GM21381 (cell line): ENCODE measurements at regions not wholly inside any gene's neighbourhood (a gene's known extent, or its start where the extent isn't known, plus 50 kb on each side); places are given as distances from the start of the nearest gene placed in this dataset.
"Not testable (repeated sequence)": the region's sequence is repeated elsewhere in the genome, so short reads cannot be mapped to it uniquely, and the experiment has no call there.

ENCODE experiments used
- ATAC-seq: cut with Tn5 transposase; IDR thresholded peaks from one replicate; pipeline ENCODE4 v1.9.1; 2021; ENCODE audit warnings: mild to moderate bottlenecking, moderate library complexity; ENCODE audit not compliant: unreplicated experiment

DNA sequence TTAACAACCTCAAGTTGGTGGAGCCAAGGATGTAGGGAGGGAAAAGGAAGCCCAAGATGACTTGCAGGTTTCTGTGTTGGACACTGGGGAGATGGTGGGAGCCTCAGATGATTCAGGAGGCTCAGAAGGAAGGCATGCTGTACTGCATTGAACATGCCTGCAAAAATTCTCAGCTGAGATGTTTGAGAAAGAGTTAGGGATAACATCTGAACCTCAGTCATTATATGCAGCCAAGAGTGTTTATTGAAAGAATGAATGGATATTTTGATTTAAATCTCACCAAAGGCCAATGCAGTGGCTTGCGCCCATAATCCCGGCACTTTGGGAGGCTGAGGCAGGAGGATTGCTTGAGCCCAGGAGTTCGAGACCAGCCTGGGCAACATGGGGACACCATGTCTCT lies 243.0 kb downstream of the MYCN start:
- no peak for ATAC-seq

DNA sequence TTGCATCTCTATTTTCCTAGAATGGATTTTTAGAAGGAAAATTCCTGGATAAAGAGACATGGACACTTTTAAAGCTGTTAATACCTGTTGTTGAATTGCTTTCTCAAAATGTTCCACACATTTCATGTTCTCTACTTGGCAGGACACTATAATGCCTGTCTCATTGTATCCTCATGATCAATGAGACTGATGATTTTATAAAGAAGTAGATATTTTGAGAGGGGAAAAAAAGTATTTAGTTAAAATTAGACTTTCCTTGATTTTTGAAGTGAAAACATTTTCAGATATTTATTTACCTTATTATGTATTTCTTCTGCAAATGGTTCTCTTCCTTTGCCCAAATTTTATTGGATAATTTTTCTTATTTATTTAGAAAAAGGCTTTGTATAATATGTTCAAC lies 242.5 kb downstream of the MYCN start:
- no peak for ATAC-seq

DNA sequence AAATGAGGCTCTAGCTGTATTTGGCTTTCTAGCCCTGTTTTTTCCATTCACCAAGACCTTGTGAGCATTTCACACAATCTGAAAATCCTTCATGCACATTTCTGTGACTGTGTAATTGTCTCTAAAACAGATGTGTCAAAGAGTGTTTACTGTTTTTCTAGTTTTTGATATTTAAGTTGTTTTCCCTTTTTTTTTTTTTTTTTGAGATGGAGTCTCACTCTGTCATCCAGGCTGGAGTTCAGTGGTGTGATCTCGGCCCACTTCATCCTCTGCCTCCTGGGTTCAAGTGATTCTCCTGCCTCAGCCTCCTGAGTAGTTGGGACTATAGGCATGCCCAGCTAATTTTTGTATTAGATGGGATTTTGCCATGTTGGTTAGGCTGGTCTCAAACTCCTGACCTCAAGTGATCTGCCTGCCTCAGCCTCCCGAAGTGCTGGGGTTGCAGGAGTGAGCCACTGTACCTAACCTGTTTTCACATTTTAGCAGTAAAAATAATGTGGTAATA lies 242.0 kb downstream of the MYCN start:
- not testable (repeated sequence) for ATAC-seq

DNA sequence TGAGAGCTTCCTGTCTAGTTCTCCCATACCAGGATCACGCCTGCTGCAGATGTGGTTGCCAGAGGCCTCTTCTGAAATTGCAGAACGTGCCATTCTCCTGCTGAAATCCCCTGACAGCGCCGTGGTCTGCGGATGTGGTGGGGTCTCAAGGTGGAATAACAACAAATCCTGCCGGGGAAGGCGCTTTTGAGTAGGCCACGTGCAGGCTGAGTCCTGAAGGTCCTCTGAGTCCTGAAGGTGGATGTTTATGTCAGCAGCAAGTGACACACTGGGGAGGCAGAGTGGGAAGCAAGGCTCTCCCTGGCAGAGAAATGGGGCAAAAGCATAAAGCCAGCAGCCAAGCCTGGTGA lies 241.4 kb downstream of the MYCN start:
- no peak for ATAC-seq

DNA sequence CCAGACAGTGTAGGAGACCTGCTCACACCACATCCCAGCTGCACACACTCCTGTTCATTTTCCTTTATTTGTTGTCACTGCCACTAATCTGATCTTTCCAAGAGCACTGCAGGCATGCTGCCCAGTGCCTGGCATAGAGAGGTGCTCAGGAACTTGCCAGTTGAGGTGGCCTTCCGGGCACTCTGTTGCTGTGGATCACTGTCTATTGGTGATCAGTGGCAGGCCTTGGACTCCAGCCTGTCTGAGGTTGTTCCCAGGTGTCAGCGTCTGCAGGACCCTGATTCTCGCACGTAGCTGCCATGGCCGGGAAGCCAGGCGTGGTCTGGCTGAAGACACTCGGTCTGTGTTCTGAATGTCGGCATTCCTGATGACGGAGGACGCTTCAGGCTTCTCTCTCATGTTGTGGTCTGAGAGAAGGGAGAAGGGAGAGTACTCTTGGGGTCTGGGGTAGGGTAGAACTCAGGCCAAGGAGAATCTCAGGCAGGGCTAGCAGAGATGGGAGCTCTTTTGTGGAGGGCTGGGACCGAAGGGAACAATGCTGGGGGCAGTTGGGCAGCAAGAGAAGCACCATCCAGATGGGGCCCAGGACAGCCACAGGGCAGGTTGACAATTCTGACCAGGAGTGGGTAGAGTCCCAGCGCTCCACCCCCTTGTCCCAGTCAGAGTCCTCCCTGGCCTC lies 240.9 kb downstream of the MYCN start:
- no peak for ATAC-seq

DNA sequence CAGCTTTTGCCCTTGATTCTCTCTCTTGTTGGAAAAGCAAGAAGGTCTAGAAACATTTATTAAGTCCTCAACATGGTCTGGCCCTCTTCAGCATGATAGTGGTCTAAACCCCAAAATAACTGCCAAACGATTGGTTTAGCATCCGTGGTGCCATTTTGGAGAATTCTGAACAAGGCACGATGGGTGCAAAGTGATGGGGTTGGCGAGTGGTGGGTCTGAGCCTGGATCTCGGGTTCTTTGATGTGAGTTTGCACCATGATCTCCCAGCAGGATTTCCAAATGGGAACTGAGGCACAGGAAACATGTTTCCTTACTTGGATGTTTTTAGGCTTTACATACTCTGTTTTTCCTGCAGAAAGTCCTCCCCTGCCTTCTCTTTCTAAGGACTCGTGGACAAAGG lies 240.3 kb downstream of the MYCN start:
- ATAC-seq, result no peak

DNA sequence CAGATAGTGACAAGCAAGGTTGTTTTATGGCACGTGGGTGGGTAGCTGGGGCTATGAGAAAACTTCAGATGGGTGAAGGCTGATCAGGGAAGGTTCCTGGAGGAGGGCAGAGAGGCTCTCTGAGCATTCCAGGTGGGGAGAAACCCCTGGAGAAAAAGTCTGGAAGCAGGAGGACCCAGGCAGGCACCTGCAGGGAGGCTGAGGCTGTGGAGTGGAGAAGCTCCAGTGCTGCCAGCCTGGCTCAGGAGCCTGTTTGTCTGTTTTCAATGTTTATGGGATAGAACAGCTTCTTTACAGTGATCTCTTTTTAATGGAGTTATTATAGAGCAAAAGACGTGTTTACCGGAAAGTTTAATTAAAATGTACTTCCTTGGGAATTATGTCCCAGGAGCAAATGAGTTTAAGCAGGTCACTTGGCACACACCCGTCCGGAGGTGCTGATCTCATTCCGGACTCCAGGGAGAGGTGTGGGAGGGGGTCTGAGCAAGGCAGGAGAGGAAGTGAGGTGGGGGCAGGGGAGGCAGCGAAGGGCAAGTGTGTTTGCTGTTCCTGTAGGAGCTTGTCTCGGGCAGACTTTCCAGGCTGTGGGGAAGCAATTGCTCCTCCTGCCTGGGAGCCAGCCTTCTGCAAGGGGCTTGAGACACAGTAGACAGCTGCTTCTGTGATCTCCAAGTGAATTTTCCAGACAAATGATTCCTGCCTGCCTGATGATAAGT lies 239.5 kb downstream of the MYCN start:
- no peak for ATAC-seq

DNA sequence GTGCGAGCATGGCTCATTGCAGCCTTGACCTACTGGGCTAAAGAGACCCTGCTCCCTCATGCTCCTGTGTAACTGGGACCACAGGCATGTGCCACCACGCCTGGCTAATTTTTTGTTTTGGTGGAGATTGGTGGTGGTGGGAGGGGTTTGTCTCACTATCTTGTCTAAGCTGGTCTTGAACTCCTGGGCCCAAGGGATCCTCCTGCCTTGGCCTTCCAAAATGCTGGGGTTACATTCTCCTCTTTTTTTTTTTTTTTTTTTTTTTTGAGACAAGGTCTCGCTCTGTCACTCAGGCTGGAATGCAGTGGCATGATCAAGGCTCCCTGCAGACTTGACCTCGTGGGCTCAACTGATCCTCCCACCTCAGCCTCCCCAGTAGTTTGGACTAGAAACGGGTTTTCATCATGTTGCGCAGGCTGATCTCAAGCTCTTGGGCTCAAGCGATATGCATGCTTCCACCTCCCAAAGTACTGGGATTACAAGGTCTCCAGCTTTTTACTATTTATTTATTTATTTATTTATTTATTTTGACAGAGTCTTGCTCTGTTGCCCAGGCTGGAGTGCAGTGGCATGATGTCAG lies 238.3 kb downstream of the MYCN start:
- ATAC-seq, result no peak

DNA sequence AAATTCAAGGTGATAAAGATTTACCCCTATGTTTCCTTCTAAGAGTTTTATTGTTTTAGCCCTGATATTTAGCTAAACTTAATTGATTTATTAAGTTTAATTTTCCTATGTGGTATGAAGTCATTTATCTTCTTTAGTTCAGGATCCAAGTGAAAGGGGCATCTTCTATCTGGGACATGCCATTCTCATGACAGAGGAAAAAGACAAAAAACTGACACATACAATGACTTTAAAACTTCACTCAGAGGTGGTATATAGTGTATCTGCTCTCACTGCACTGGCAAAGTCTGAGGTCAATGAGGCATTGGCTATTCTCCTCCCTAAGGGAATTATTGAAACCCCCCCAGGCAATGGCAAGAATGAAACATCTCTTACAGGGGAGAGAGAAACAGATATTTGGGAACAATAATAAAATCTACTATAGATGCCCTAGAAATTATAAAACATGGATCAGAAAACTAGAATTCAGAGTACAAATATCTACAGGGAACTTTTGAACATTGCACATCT lies 237.4 kb downstream of the MYCN start:
- no peak for ATAC-seq

DNA sequence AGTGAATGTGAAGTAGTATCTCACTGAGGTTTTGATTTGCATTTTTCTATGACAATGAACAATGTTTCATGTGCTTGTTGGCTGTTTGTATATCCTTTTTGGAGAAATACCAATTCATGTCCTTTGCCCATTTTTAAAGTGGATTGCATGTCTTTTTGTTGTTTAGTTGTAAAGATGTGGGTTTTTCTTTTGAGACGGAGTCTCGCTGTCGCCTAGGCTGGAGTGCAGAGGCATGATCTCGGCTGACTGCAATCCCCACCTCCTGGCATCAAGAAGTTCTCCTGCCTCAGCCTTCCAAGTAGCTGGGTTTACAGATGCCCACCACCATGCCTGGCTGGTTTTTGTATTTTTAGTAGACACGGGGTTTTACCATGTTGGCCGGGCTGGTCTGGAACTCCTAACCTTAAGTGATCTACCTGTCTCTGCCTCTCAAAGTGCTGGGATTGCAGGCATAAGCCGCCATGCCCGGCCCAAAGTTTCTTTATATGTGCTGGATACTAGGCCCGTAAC lies 236.7 kb downstream of the MYCN start:
- ATAC-seq, result no peak

DNA sequence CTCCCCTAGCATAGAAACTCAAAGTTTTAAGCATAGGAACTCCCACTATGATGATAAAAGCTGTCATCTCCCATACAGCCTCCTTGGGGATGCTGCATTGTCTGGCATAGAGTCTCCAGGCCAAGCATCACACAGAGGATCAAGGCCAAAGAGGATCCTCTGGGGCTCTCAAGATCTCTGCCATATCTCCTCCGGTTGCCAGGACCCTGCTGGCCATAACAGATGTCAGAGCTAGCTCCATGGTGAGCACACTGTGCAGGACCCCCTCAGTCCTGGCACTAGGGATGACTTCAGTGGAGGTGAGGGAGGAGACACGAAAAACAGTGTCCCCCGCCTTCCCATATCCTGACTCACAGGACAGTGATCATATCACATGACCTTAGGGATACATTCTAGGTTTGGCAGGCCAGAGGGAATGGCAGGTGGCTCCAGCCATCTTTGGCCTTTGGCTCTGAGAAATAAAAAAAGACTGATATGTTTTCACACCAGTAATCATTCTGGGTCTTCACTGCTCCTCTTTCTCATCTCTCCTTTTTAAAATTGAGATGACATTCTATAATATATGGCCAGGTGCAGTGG lies 235.0 kb downstream of the MYCN start:
- ATAC-seq, result no peak

DNA sequence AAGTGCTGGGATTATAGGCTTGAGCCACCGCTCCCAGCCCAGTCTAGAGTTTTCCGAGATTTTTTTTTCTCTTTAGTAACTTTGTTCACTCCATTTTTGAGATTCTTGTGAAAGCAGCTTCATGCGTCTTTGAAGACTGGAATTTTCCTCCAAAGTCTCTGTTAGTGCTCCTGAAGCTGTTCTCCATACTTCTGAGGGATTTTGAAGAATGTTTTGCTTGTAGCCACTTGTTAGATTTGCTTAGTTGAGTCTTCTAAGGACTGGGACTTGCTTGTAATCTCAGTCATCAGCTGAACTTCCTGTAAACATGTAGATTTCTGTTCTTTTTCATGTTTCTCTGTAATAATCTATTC lies 234.3 kb downstream of the MYCN start:
- ATAC-seq, result no peak

DNA sequence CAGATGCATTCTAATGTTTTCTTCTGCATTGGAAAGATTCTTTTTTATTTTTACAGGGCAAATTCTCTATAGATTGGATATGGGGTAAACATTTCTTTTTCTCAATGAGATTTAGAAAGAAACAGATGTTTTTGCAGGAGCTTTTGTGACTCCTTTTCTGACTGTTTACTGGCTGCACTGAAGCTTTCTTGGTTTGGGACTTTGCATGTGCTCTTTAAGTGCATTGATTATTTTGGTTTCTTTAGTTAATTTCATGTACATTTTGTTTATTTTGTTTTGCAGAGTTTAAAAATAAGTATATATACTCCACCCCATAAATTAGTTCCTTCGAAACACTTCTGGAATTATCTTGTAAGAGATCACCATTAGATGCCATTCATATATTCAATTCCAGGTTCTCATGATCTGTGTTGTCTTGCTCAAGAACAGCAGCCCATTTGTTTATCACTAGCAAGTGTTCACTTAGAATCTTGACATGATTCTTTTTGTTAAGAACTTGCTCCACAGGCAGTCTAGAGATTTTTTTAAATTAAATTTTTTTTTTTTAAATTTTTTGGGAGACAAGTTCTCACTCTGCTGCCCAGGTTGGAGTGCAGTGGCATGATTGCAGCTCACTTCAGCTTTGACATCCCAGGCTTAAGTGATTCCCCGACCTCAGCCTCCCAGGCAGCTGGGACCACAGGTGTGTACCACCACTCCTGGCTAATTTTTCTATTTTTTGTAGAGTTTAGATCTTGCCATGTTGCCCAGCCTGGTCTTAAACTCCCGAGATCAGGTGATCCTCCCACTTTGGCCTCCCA lies 233.7 kb downstream of the MYCN start:
- ATAC-seq, result no peak

DNA sequence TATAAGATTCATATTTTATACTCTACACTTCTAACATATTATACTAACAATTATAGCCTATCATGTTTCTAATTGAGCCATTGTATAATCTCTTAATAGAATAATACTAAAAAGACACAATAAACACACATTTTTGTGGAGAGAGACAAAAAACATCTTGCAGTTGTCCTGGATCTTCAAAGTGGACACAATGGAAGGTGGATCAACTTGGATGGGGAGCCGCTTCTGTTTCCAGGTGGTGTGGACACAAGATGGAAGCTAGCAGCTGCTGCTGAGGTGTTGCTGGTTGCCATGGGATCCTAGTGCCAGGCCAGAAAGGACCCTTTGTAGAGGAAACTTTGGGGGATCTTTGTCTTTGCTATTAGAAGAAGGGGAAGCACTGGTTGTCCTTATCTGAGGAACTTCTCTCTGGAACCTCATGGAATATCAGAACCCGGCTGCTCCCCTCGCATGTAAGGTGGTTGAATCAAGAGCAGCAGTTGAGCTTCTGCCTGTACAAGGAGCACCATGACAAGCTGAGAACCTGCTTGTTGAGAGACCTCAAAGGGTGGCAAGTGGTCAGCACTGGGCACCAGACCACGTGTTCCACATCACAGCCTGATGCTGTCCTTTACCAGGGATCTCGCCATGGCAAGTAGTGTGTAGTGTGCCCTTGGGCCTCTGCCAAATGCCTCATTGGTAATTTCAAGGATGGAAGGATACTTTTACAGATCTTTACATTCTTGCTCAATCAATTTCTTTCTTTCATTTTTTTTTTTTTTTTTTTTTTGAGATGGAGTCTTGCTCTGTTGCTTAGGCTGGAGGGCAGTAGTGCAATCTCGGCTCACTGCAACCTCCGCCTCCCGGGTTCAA lies 232.2 kb downstream of the MYCN start:
- no peak for ATAC-seq

DNA sequence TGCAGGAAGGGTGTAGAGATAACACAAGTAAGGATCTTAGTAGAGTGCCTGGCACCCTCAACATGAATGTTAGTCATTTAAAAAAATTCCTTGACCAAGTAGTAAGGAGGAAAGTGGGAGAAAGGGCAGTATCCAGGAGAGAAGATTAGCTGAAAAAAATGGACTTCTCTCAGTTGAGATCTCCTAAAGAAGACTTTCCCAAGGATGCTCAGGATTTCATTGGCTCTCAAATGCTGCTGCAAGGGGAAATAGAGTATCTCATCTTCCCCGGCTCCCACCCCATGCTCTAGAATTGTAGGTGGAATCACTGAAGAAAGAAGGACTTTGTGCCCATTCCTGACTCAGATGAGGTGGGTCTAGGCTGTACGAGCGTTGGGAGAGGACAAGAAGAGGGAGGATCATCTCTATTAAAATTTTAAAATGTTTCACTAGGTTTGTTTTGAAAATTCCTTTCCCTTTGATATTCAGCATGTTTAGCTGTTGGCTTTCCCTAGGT lies 231.1 kb downstream of the MYCN start:
- ATAC-seq, result no peak

DNA sequence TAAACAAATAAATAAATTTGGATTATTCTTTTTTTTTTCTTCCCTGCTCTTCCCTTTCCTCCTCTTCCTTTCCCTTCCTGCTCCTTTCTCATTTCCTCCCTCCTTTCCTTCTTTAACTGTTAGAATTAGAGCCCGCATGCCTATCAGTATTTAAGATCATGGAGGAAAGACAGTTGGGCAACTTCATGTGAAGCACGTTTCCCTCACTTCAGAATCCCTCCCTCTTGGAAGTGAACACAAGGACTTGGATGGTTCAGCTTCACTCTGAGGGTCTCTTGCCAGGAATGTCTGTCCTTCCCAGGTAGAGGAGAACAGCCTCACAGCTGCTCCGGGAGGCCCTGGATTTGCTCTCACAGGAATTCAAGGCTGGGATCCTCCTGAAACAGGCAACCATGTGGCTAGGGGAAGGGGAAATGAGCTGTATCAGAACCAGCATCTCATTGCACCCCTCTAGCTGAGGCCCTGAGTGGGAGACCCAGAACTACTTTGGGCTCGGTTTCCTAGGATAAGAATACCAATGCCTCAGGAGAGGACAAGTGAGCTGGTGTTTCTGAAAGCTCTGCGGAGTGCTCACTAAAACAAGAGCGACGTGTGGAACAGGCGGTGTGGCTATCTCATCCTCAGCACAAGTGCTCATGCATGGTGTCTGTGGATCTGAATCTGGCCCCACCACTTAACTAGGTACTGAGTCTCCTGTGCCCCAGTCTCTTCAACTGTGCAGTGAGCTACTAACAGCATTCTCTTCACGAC lies 230.5 kb downstream of the MYCN start:
- ATAC-seq, result no peak

DNA sequence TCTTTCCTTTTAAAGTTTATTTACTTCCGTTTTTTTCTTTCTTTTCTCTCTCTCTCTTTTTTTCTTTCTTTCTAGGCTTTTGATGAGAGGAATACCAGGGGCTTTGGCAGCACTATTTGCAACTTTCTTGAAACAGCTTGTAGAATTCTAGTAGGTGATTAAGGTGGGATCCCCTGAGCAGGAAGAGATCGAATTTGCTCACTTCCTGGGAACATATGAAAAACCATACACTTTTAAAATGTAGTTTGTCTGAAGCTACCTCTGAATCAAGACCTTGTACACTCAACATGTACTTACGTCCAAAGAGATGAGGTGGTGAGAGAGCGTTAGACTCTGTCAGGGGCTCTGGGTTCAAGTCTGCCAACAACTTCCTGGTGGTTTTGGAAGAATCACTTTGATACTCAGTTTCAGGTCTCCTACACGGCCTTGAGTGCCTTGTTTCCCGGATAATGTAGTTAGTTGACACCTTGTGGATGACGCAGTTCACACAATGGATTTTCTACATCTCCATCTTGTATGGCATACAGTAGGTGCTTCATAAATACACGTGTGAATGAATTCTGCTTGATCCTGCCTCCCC lies 229.1 kb downstream of the MYCN start:
- ATAC-seq, result no peak

DNA sequence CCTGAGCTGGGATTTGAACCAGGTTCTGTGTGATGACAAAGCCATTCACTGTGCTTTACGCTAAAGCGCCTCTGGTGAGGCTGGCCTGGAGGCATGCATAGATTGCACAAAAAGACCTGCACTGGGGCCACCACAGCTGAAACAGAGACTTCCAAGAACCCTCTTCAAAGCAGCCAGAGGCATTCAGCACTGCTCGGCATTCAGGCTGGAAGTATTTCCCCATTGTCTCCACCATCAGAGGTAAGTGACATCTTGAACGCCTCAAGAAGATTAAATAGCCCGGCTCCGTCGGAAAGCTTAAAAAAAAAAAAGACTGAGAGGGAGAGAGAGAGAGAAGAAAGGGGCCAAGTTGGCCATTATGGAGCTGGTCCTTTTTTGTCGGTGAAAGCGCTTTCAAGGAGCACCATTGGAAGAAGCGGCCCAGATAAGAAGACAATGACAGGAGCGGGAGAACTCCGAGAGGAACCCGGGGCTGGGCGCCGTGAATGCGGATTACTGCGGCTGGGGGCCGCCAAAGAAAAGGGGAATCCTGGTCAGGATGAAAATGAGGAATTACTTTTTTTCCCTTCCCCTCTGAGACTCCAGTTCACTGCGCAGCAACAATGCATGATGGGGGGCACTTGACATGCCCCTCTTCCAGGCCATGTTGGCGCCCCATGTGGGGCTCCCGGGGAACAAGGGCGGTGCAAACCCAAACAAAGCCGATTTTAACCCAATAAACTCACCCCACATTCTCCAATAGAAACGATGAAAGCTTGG lies 228.3 kb downstream of the MYCN start:
- no peak for ATAC-seq
